A549 (cell line): ENCODE measurements at regions not wholly inside any gene's neighbourhood (a gene's known extent, or its start where the extent isn't known, plus 50 kb on each side); places are given as distances from the start of the nearest gene placed in this dataset.

Source experiments
- ATAC-seq, 2 experiments: fragments of 200-7000 bp in 1 of 2; fragments of >200 bp in 1 of 2; cut with Nextera tagmentation in 1 of 2; cut with Tn5 transposase in 1 of 2; 3 replicates each; pipeline versions ENCODE4 v1.8.0 to v1.9.1; 2018 to 2020; ENCODE audit warnings: mild to moderate bottlenecking in 1 of 2, moderate library complexity in 1 of 2
- CTCF ChIA-PET: fragments of 300-600 bp; sonication (Branson Sonifier 250); formaldehyde crosslinking; extraction: SDS; loops from one replicate; lab custom pipeline; 2021; ENCODE audit warnings: antibody characterized with exemption, inconsistent platforms; lab: Yijun Ruan, JAX
- POLR2A ChIA-PET: fragments of 350-600 bp; formaldehyde crosslinking; extraction: SDS; loops from one replicate; lab custom pipeline; 2021; ENCODE audit warnings: antibody characterized with exemption, inconsistent platforms; lab: Yijun Ruan, JAX
- DNase-seq, 2 experiments: peaks; one replicate each; pipeline versions ENCODE4 v3.0.0 to v3.0.0-alpha.2; 2011 to 2016; ENCODE audit warnings: low read depth in 1 of 2, low spot score in 1 of 2
- FAIRE-seq: peaks from 2 replicates; lab custom pipeline; 2011; peaks lifted over from hg19 to GRCh38; lab: Jason Lieb, UNC
- H3K27ac ChIP-seq, 2 experiments: fragments of >200 bp; sonication (Bioruptor Twin); formaldehyde crosslinking; 3 replicates each; pipeline ENCODE4 v1.5.1; 2016 to 2017
- H3K4me1 ChIP-seq: fragments of >200 bp; sonication (Bioruptor Twin); formaldehyde crosslinking; 3 replicates; pipeline ENCODE4 v1.6.1; 2016
- H3K4me2 ChIP-seq: fragments of >200 bp; sonication (Bioruptor Twin); formaldehyde crosslinking; 3 replicates; pipeline ENCODE4 v1.6.1; 2016
- H3K4me3 ChIP-seq: fragments of >200 bp; sonication (Bioruptor Twin); formaldehyde crosslinking; 3 replicates; pipeline ENCODE4 v1.5.1; 2016
- H3K9me3 ChIP-seq: fragments of >200 bp; sonication (Bioruptor Twin); formaldehyde crosslinking; 3 replicates; pipeline ENCODE4 v1.6.1; 2016
- BCL3 ChIP-seq: fragments of >200 bp; sonication (Bioruptor Twin); formaldehyde crosslinking; IDR thresholded peaks from 3 replicates; pipeline ENCODE4 v1.6.1; 2016
- BHLHE40 ChIP-seq: IDR thresholded peaks from 2 replicates; pipeline ENCODE4 v1.6.1; 2012; ENCODE audit warnings: low read depth, low read length, inconsistent platforms
- CBX2 ChIP-seq: fragments of 200-600 bp; sonication (generic); IDR thresholded peaks from 2 replicates; pipeline ENCODE4 v1.6.1; 2016; ENCODE audit warnings: low read depth, mild to moderate bottlenecking, borderline replicate concordance
- CHD4 ChIP-seq: fragments of 200-600 bp; sonication (generic); IDR thresholded peaks from 2 replicates; pipeline ENCODE4 v1.6.1; 2016; ENCODE audit warnings: antibody characterized with exemption, mild to moderate bottlenecking, borderline replicate concordance
- CTCF ChIP-seq: fragments of >200 bp; sonication (Bioruptor Twin); formaldehyde crosslinking; IDR thresholded peaks from 3 replicates; pipeline ENCODE4 v1.5.1; 2016
- ESRRA ChIP-seq: fragments of 150-350 bp; IDR thresholded peaks from 2 replicates; pipeline ENCODE4 v1.6.1; 2014; ENCODE audit warnings: mild to moderate bottlenecking, low read length, borderline replicate concordance
- FOSB ChIP-seq: fragments of 250-450 bp; sonication (Bioruptor Pico); IDR thresholded peaks from 2 replicates; pipeline ENCODE4 v1.5.0; 2020; ENCODE audit warnings: mild to moderate bottlenecking, moderate library complexity
- FOSL2 ChIP-seq, 2 experiments: fragments of 450-650 bp in 1 of 2; fragments of >200 bp in 1 of 2; sonication (Bioruptor Twin) in 1 of 2; formaldehyde crosslinking; IDR thresholded peaks; 2 replicates each; pipeline versions ENCODE4 v1.5.0 to v1.6.1; 2016 to 2020; ENCODE audit warnings: mild to moderate bottlenecking in 1 of 2, moderate library complexity in 1 of 2
- GATA3 ChIP-seq: IDR thresholded peaks from 2 replicates; pipeline ENCODE4 v1.6.1; 2012; ENCODE audit warnings: borderline replicate concordance
- HDAC2 ChIP-seq: fragments of 200-600 bp; sonication (generic); IDR thresholded peaks from 2 replicates; pipeline ENCODE4 v1.6.1; 2016
- HEYL ChIP-seq: fragments of 250-450 bp; sonication (Bioruptor Pico); IDR thresholded peaks from 2 replicates; pipeline ENCODE4 v1.8.0; 2021; ENCODE audit warnings: mild to moderate bottlenecking, moderate library complexity
- HOXB5 ChIP-seq: fragments of 250-450 bp; sonication (Bioruptor Pico); IDR thresholded peaks from 2 replicates; pipeline ENCODE4 v1.5.0; 2020; ENCODE audit warnings: mild to moderate bottlenecking, moderate library complexity
- JUN ChIP-seq, 2 experiments: fragments of >200 bp; sonication (Bioruptor Twin); formaldehyde crosslinking; IDR thresholded peaks; 2 replicates in 1 of 2; 3 replicates in 1 of 2; pipeline ENCODE4 v1.6.1; 2016 to 2017
- KDM5A ChIP-seq: fragments of 200-600 bp; sonication (generic); IDR thresholded peaks from 2 replicates; pipeline ENCODE4 v1.6.1; 2016; ENCODE audit warnings: antibody characterized with exemption, mild to moderate bottlenecking
- MYC ChIP-seq: IDR thresholded peaks from 2 replicates; pipeline ENCODE4 v1.6.1; 2012; ENCODE audit warnings: mild to moderate bottlenecking, inconsistent platforms, low read length, improper control_type of control experiment, borderline replicate concordance
- POLR2A ChIP-seq: IDR thresholded peaks from 2 replicates; pipeline ENCODE4 v1.6.1; 2012; ENCODE audit warnings: mild to moderate bottlenecking, low read length
- RAD21 ChIP-seq, 2 experiments: fragments of >200 bp in 1 of 2; sonication (Bioruptor Twin) in 1 of 2; formaldehyde crosslinking in 1 of 2; IDR thresholded peaks in 1 of 2; conservative IDR thresholded peaks in 1 of 2; 2 replicates in 1 of 2; 3 replicates in 1 of 2; pipeline ENCODE4 v1.6.1; 2012 to 2018; ENCODE audit warnings: inconsistent platforms in 1 of 2
- RARB ChIP-seq: fragments of 250-450 bp; sonication (Bioruptor Pico); IDR thresholded peaks from 2 replicates; pipeline ENCODE4 v1.8.0; 2021; ENCODE audit warnings: mild to moderate bottlenecking, moderate library complexity
- SMC3 ChIP-seq: fragments of >200 bp; sonication (Bioruptor Twin); formaldehyde crosslinking; IDR thresholded peaks from 3 replicates; pipeline ENCODE4 v1.6.1; 2018; ENCODE audit warnings: inconsistent platforms
- SREBF2 ChIP-seq: fragments of 450-650 bp; IDR thresholded peaks from 2 replicates; pipeline ENCODE4 v1.6.1; 2014; ENCODE audit warnings: mild to moderate bottlenecking, moderate library complexity
- TFCP2L1 ChIP-seq: fragments of 250-450 bp; sonication (Bioruptor Pico); IDR thresholded peaks from 2 replicates; pipeline ENCODE4 v1.5.0; 2021; ENCODE audit warnings: mild to moderate bottlenecking
- TP53 ChIP-seq: fragments of 250-450 bp; sonication (Bioruptor Pico); IDR thresholded peaks from 2 replicates; pipeline ENCODE4 v1.5.0; 2021; ENCODE audit warnings: mild to moderate bottlenecking, moderate library complexity
- ZNF302 ChIP-seq: fragments of 250-450 bp; sonication (Bioruptor Pico); IDR thresholded peaks from 2 replicates; pipeline ENCODE4 v1.9.0; 2021; ENCODE audit warnings: inconsistent platforms, mild to moderate bottlenecking, moderate library complexity
- ZSCAN20 ChIP-seq: fragments of 250-450 bp; sonication (Bioruptor Pico); IDR thresholded peaks from 2 replicates; pipeline ENCODE4 v1.8.0; 2022; ENCODE audit warnings: mild to moderate bottlenecking, moderate library complexity
- WGBS: methylation state at CpG from one replicate; pipeline ENCODE4 v1.1.6; 2017; ENCODE audit errors: missing lambda C conversion rate; 5-methylcytosine and 5-hydroxymethylcytosine counted together
- TF ChIP-seq, protein P1 (sequence below): fragments of 200-600 bp; sonication (generic); IDR thresholded peaks from 2 replicates; pipeline ENCODE4 v1.6.1; 2016; ENCODE audit warnings: antibody characterized with exemption, mild to moderate bottlenecking, moderate library complexity
- TF ChIP-seq, protein P2 (sequence below): fragments of >200 bp; sonication (Bioruptor Twin); formaldehyde crosslinking; IDR thresholded peaks from 2 replicates; pipeline ENCODE4 v1.6.1; 2016

DNA sequence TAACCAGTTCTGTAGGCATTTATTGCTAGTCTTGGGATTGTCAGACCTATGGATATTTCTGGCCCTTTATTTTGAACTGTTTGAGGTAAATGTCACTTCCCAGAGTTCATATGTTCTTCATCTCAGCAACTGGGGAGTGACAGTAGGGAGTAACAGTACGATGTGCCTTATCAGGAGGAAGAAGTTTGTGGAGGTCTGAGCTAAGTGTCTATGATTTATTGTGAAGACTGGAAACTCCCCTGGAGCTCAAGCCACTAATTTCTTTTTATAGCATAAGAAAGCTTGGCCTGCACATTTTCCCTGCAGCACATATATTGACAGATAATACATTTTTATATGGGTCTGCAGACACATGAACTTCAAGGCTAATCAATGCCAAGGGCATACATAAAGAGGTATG lies 383.8 kb downstream of the GRXCR1 start:
- Histone ChIP-seq H3K4me3 (no peak overlapping the region), H3K4me1 (no peaks in the 10 kb centered on the region), H3K9me3 (no peaks in the 10 kb centered on the region), H3K4me2 (no peak overlapping the region), H3K27ac (no peak overlapping the region)
- no peak for ATAC-seq
- POLR2A ChIA-PET: no interaction called here
- no peak for DNase-seq
- TF ChIP-seq BCL3 (no peak), GATA3 (no peak), FOSB (no peak), FOSL2 (IDR thresholded peaks at IDR 0.05) (no peak), FOSL2 (CRISPR knock-in tag; IDR thresholded peaks at IDR 0.05) (no peak), MYC (no peak), BHLHE40 (no peak)
- CTCF ChIA-PET: no interaction called here
- no peak for FAIRE-seq
- WGBS: 0% methylated on average over 1 of the region's 1 CpG

DNA sequence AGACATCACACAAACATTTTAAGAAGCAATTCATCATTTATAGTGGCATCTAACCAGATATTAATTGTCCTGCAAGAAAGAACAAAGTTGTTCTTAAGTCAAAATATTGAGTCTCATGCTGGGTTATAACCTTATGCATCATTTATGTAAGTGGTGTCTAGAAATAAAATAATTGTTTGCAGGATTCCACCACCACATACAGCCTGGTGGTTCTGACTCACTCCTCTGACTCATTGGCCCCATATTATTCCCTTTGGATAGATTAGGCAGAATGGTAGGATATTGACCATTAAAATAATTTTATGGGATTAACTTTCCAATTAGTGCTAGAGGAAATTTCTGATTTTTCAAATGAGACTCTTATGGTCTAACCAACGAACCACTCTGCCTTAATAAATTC lies 384.5 kb downstream of the GRXCR1 start:
- no peak overlapping the region for H3K4me3 ChIP-seq
- FAIRE-seq (no peak), DNase-seq (no peak), ATAC-seq (no peak)
- ChIA-PET CTCF (no interaction called here), POLR2A (no interaction called here)
- H3K4me2 ChIP-seq: no peak overlapping the region
- H3K9me3 ChIP-seq: no peaks in the 10 kb centered on the region
- TF ChIP-seq POLR2A: no peak
- no peak for TF ChIP-seq SREBF2
- no peak for TF ChIP-seq TFCP2L1
- TF ChIP-seq CBX2: no peak
- TF ChIP-seq RARB (CRISPR knock-in tag): no peak
- no peak for TF ChIP-seq CHD4
- no peak for TF ChIP-seq TP53 (CRISPR knock-in tag)
- TF ChIP-seq ZNF302 (CRISPR knock-in tag): no peak
- TF ChIP-seq JUN (IDR thresholded peaks at IDR 0.05): no peak
- no peak for TF ChIP-seq ZSCAN20 (CRISPR knock-in tag)
- TF ChIP-seq ESRRA: no peak
- TF ChIP-seq BCL3: no peak
- no peak for TF ChIP-seq RAD21 (conservative IDR thresholded peaks at IDR 0.05 in 1 of 2, IDR thresholded peaks at IDR 0.05 in 1 of 2)
- TF ChIP-seq, all 56 proteins: peak for 0
- WGBS: 0% methylated on average over 1 of the region's 1 CpG
- H3K27ac ChIP-seq: no peak overlapping the region
- no peaks in the 10 kb centered on the region for H3K4me1 ChIP-seq

- ATAC-seq (no peak), FAIRE-seq (no peak), DNase-seq (no peak)
- Histone ChIP-seq H3K4me2 (no peak overlapping the region), H3K27ac (no peak overlapping the region), H3K4me1 (no peaks in the 10 kb centered on the region), H3K4me3 (no peak overlapping the region), H3K9me3 (no peaks in the 10 kb centered on the region)
- ChIA-PET CTCF (no interaction called here), POLR2A (no interaction called here)
- WGBS: 0% methylated on average over 1 of the region's 1 CpG
- TF ChIP-seq SMC3 (no peak), CBX2 (no peak), ESRRA (no peak), FOSB (no peak), RARB (CRISPR knock-in tag) (no peak), CTCF (no peak), POLR2A (no peak), HOXB5 (CRISPR knock-in tag) (no peak), KDM5A (no peak), HEYL (CRISPR knock-in tag) (no peak), HDAC2 (no peak), BCL3 (no peak), CHD4 (no peak), TFCP2L1 (no peak)
- TF ChIP-seq, protein P1, sequence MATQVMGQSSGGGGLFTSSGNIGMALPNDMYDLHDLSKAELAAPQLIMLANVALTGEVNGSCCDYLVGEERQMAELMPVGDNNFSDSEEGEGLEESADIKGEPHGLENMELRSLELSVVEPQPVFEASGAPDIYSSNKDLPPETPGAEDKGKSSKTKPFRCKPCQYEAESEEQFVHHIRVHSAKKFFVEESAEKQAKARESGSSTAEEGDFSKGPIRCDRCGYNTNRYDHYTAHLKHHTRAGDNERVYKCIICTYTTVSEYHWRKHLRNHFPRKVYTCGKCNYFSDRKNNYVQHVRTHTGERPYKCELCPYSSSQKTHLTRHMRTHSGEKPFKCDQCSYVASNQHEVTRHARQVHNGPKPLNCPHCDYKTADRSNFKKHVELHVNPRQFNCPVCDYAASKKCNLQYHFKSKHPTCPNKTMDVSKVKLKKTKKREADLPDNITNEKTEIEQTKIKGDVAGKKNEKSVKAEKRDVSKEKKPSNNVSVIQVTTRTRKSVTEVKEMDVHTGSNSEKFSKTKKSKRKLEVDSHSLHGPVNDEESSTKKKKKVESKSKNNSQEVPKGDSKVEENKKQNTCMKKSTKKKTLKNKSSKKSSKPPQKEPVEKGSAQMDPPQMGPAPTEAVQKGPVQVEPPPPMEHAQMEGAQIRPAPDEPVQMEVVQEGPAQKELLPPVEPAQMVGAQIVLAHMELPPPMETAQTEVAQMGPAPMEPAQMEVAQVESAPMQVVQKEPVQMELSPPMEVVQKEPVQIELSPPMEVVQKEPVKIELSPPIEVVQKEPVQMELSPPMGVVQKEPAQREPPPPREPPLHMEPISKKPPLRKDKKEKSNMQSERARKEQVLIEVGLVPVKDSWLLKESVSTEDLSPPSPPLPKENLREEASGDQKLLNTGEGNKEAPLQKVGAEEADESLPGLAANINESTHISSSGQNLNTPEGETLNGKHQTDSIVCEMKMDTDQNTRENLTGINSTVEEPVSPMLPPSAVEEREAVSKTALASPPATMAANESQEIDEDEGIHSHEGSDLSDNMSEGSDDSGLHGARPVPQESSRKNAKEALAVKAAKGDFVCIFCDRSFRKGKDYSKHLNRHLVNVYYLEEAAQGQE: no peak
- TF ChIP-seq, protein P2, sequence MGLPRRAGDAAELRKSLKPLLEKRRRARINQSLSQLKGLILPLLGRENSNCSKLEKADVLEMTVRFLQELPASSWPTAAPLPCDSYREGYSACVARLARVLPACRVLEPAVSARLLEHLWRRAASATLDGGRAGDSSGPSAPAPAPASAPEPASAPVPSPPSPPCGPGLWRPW: no peak
These were observed 390.0 kb downstream of the GRXCR1 start for GRCh38 chr4:43282534-43282933.
